ENCODE measurements at regions not wholly inside any gene's neighbourhood (a gene's known extent, or its start where the extent isn't known, plus 50 kb on each side); places are given as distances from the start of the nearest gene placed in this dataset.

- no TSS peak for BruUV-seq (replicated peaks)
- dilution Hi-C loops (cut with MboI; ENCODE audit: extremely low pct_ligation_motif_present, low sequenced_read_pairs) = no loop called here
- POLR2A ChIA-PET = no interaction called here
These were observed 1737.8 kb upstream of the PRR20A start for GRCh38 chr13:55402870-55403269.

DNA sequence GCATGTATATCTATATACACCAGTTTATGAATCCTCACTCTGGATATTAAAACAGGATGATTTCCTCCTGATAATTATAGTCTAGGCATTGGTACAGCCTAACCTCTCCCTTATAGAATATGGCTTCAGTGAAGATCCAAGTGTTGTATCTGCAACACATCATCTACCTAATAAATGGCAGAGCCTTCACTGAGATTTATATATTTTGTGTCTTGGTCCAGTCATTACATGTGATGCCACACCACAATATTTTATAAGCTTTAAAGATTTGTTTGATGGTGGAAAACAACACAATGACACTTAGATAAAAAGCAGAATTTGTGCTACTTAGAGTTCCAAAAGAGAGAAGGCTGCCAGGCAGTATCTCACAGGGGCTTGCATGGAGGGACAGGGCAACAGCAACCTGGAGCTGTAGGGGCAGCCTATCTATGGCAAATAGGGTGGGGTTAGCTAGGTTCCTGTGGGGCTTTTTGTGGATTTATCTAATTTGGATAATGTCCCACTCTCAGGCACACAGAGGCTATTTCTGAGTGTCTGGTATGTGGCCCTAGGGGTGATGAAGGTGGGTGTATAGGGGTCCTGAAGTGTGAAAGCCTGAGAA, 1736.7 kb upstream of the PRR20A start:
- no peaks in the 10 kb centered on the region for H4K20me1 ChIP-seq (replicated peaks; ENCODE audit: control insufficient read depth, extremely low read depth, insufficient read depth, low read length)
- no peaks in the 10 kb centered on the region for H3K79me2 ChIP-seq (ENCODE audit: control insufficient read depth, insufficient read depth, low read length)
- POLR2A ChIA-PET = no interaction called here
- TF ChIP-seq EZH2 (IDR thresholded peaks at IDR 0.05; ENCODE audit: borderline replicate concordance, low read depth, low read length, severe bottlenecking) (no peak), JUN (IDR thresholded peaks at IDR 0.05; ENCODE audit: borderline replicate concordance, insufficient read depth, insufficient read length, low read depth) (no peak), POLR2A (IDR thresholded peaks at IDR 0.05; ENCODE audit: low read depth, low read length) (no peak), GATA2 (IDR thresholded peaks at IDR 0.05; ENCODE audit: insufficient read depth, insufficient read length, low read depth, low read length) (no peak), CTCF (IDR thresholded peaks at IDR 0.05; ENCODE audit: extremely low read depth in 1 of 2, insufficient read depth in 1 of 2, low read depth in 1 of 2, low read length in 2 of 2) (no peak), POLR2AphosphoS5 (IDR thresholded peaks at IDR 0.05; ENCODE audit: insufficient read depth, low read depth, low read length) (no peak), MAX (IDR thresholded peaks at IDR 0.05; ENCODE audit: insufficient read depth, insufficient read length) (no peak), FOS (IDR thresholded peaks at IDR 0.05; ENCODE audit: borderline replicate concordance, insufficient read depth, low read length) (no peak), MYC (IDR thresholded peaks at IDR 0.05; ENCODE audit: low read depth, low read length) (no peak)
- no peaks in the 10 kb centered on the region for H3K9me1 ChIP-seq (replicated peaks; ENCODE audit: control insufficient read depth, extremely low read depth, insufficient read depth, low read length)
- intact Hi-C loops (cut with micrococcal nuclease) (no loop called here), dilution Hi-C loops (cut with MboI; ENCODE audit: extremely low pct_ligation_motif_present, low sequenced_read_pairs) (no loop called here)
- no peak overlapping the region for H3K27ac ChIP-seq (ENCODE audit: insufficient read depth, low read depth, low read length)
- H3K9ac ChIP-seq (replicated peaks; ENCODE audit: extremely low read depth, insufficient read depth, low read length) = no peak overlapping the region
- H3K4me2 ChIP-seq (ENCODE audit: insufficient read depth, low read length) = no peak overlapping the region
- BruUV-seq (replicated peaks) = no TSS peak
- no peaks in the 10 kb centered on the region for H3K27me3 ChIP-seq (ENCODE audit: control insufficient read depth in 2 of 2, insufficient read depth in 2 of 2, low read length in 2 of 2)
- CTCF ChIA-PET = no interaction called here
- no peak for DNase-seq (ENCODE audit: low read depth, low spot score)
- H3K4me1 ChIP-seq (ENCODE audit: control insufficient read depth, extremely low read depth, insufficient read depth, low read length) = no peaks in the 10 kb centered on the region
- no peak overlapping the region for H2AFZ ChIP-seq (ENCODE audit: low read depth, low read length)
- FAIRE-seq = no peak
- no peaks in the 10 kb centered on the region for H3K9me3 ChIP-seq (replicated peaks; ENCODE audit: control insufficient read depth, insufficient read depth, low read length)
- H3K36me3 ChIP-seq (ENCODE audit: control insufficient read depth in 2 of 2, extremely low read depth in 1 of 2, insufficient read depth in 2 of 2, low read length in 2 of 2) = no peaks in the 10 kb centered on the region
- no peak overlapping the region for H3K4me3 ChIP-seq (replicated peaks in 1 of 3; ENCODE audit: insufficient read depth in 1 of 3, low read depth in 1 of 3, low read length in 3 of 3)

More at GRCh38 chr13:55402870-55403269, 1737.8 kb upstream of the PRR20A start:
- Histone ChIP-seq H4K20me1 (replicated peaks; ENCODE audit: control insufficient read depth, extremely low read depth, insufficient read depth, low read length) (no peaks in the 10 kb centered on the region), H3K9me3 (replicated peaks; ENCODE audit: control insufficient read depth, insufficient read depth, low read length) (no peaks in the 10 kb centered on the region), H2AFZ (ENCODE audit: low read depth, low read length) (no peak overlapping the region), H3K27ac (ENCODE audit: insufficient read depth, low read depth, low read length) (no peak overlapping the region), H3K36me3 (ENCODE audit: control insufficient read depth in 2 of 2, extremely low read depth in 1 of 2, insufficient read depth in 2 of 2, low read length in 2 of 2) (no peaks in the 10 kb centered on the region), H3K4me3 (replicated peaks in 1 of 3; ENCODE audit: insufficient read depth in 1 of 3, low read depth in 1 of 3, low read length in 3 of 3) (no peak overlapping the region), H3K4me2 (ENCODE audit: insufficient read depth, low read length) (no peak overlapping the region), H3K9ac (replicated peaks; ENCODE audit: extremely low read depth, insufficient read depth, low read length) (no peak overlapping the region), H3K79me2 (ENCODE audit: control insufficient read depth, insufficient read depth, low read length) (no peaks in the 10 kb centered on the region), H3K27me3 (ENCODE audit: control insufficient read depth in 2 of 2, insufficient read depth in 2 of 2, low read length in 2 of 2) (no peaks in the 10 kb centered on the region), H3K9me1 (replicated peaks; ENCODE audit: control insufficient read depth, extremely low read depth, insufficient read depth, low read length) (no peaks in the 10 kb centered on the region), H3K4me1 (ENCODE audit: control insufficient read depth, extremely low read depth, insufficient read depth, low read length) (no peaks in the 10 kb centered on the region)
- CTCF ChIA-PET = no interaction called here
- TF ChIP-seq JUN (IDR thresholded peaks at IDR 0.05; ENCODE audit: borderline replicate concordance, insufficient read depth, insufficient read length, low read depth) = no peak
- intact Hi-C loops (cut with micrococcal nuclease) = no loop called here
- FAIRE-seq (no peak), DNase-seq (ENCODE audit: low read depth, low spot score) (no peak)
